Activated CD8-positive, alpha-beta T cell treated with anti-CD3 and anti-CD28 coated beads for 36 hours (primary cell): ENCODE measurements at regions not wholly inside any gene's neighbourhood (a gene's known extent, or its start where the extent isn't known, plus 50 kb on each side); places are given as distances from the start of the nearest gene placed in this dataset.
"Not testable (repeated sequence)": the region's sequence is repeated elsewhere in the genome, so short reads cannot be mapped to it uniquely, and the experiment has no call there.

Experiments used
- ATAC-seq: fragments of 200-7000 bp; cut with Tn5 transposase; one replicate; pipeline ENCODE4 v1.10.0; 2021; ENCODE audit warnings: mild to moderate bottlenecking, moderate library complexity
- CTCF ChIA-PET: fragments of 350-600 bp; sonication (Branson Sonifier 250); formaldehyde crosslinking; loops from one replicate; lab custom pipeline; 2021; ENCODE audit warnings: antibody characterized with exemption; lab: Charles Lee
- POLR2A ChIA-PET: fragments of 350-600 bp; sonication (Branson Sonifier 250); formaldehyde crosslinking; loops from one replicate; lab custom pipeline; 2021; ENCODE audit warnings: antibody characterized with exemption; lab: Charles Lee
- DNase-seq: peaks from one replicate; pipeline ENCODE4 v3.0.0-alpha.2; 2020
- H3K27ac Mint-ChIP-seq: one replicate; pipeline ENCODE4 v1.8.0; 2021; ENCODE audit warnings: mild to moderate bottlenecking, mixed read lengths
- H3K27me3 Mint-ChIP-seq: one replicate; pipeline ENCODE4 v1.8.0; 2021; ENCODE audit warnings: mixed read lengths
- H3K36me3 Mint-ChIP-seq: one replicate; pipeline ENCODE4 v1.8.0; 2021; ENCODE audit warnings: low read depth, mixed read lengths
- H3K4me1 Mint-ChIP-seq: one replicate; pipeline ENCODE4 v1.8.0; 2021; ENCODE audit warnings: low read depth, mixed read lengths
- H3K4me3 Mint-ChIP-seq: one replicate; pipeline ENCODE4 v1.8.0; 2021; ENCODE audit warnings: mild to moderate bottlenecking, moderate library complexity, mixed read lengths
- H3K9me3 Mint-ChIP-seq: one replicate; pipeline ENCODE4 v1.8.0; 2021; ENCODE audit warnings: mixed read lengths
- intact Hi-C: fragments of 100-400 bp; cut with micrococcal nuclease; formaldehyde crosslinking; loops from one replicate; pipeline ENCODE4 v1.10.0; 2022
- TF ChIP-seq, protein P1 (sequence below): fragments of 200-600 bp; IDR thresholded peaks from one replicate; pipeline ENCODE4 v1.8.0; 2022; ENCODE audit warnings: antibody characterized with exemption, mild to moderate bottlenecking

GRCh38 chr7:68067845-68068244 is 1071.2 kb downstream of the TYW1 start:
- no peak overlapping the region for H3K4me3 Mint-ChIP-seq
- peaks cover 3% of the 10 kb centered on the region for H3K9me3 Mint-ChIP-seq
- H3K27me3 Mint-ChIP-seq: no peaks in the 10 kb centered on the region
- TF ChIP-seq, protein P1, sequence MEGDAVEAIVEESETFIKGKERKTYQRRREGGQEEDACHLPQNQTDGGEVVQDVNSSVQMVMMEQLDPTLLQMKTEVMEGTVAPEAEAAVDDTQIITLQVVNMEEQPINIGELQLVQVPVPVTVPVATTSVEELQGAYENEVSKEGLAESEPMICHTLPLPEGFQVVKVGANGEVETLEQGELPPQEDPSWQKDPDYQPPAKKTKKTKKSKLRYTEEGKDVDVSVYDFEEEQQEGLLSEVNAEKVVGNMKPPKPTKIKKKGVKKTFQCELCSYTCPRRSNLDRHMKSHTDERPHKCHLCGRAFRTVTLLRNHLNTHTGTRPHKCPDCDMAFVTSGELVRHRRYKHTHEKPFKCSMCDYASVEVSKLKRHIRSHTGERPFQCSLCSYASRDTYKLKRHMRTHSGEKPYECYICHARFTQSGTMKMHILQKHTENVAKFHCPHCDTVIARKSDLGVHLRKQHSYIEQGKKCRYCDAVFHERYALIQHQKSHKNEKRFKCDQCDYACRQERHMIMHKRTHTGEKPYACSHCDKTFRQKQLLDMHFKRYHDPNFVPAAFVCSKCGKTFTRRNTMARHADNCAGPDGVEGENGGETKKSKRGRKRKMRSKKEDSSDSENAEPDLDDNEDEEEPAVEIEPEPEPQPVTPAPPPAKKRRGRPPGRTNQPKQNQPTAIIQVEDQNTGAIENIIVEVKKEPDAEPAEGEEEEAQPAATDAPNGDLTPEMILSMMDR: no peak
- ChIA-PET CTCF (no interaction called here), POLR2A (no interaction called here)
- H3K27ac Mint-ChIP-seq: no peak overlapping the region
- no peak for DNase-seq
- no peak for ATAC-seq
- intact Hi-C loops: no loop called here
- no peaks in the 10 kb centered on the region for H3K36me3 Mint-ChIP-seq
- no peaks in the 10 kb centered on the region for H3K4me1 Mint-ChIP-seq

GRCh38 chr7:68070992-68071391 is 1074.4 kb downstream of the TYW1 start:
- Mint-ChIP-seq H3K27ac (no peak overlapping the region), H3K27me3 (no peaks in the 10 kb centered on the region), H3K9me3 (peaks cover 7% of the 10 kb centered on the region), H3K4me1 (no peaks in the 10 kb centered on the region), H3K36me3 (no peaks in the 10 kb centered on the region), H3K4me3 (no peak overlapping the region)
- CTCF ChIA-PET: no interaction called here
- TF ChIP-seq, protein P1: no peak
- DNase-seq (no peak), ATAC-seq (no peak)
- POLR2A ChIA-PET: no interaction called here
- intact Hi-C loops: no loop called here

DNA sequence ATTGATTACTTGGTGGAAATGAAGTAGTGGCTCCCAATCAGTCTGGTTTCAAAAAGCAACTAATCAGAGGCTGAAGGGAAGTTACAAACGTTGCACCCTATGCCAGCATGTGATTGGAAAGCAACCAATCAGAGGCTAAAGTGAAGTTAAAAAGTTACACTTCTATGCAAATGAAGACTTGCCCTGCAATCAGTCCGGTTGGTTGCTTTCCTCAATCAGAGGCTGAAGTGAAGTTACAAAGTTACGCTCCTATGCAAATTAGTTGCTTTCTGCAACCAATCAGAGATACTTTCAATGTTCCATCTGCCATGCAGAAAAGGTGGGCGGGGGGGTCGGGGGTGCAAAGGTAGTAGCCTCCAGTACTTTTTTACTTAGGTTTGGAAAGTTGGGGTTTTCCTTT is 1077.1 kb downstream of the TYW1 start:
- no peaks in the 10 kb centered on the region for H3K27me3 Mint-ChIP-seq
- H3K36me3 Mint-ChIP-seq: no peaks in the 10 kb centered on the region
- no peak for DNase-seq
- TF ChIP-seq, protein P1: no peak
- no peak overlapping the region for H3K4me3 Mint-ChIP-seq
- H3K27ac Mint-ChIP-seq: no peak overlapping the region
- no peak for ATAC-seq
- peaks cover 8% of the 10 kb centered on the region for H3K9me3 Mint-ChIP-seq
- no peaks in the 10 kb centered on the region for H3K4me1 Mint-ChIP-seq
- ChIA-PET CTCF (no interaction called here), POLR2A (no interaction called here)
- intact Hi-C loops: no loop called here

GRCh38 chr7:68074242-68074641 is 1077.6 kb downstream of the TYW1 start:
- peaks cover 8% of the 10 kb centered on the region for H3K9me3 Mint-ChIP-seq
- ATAC-seq (no peak), DNase-seq (no peak)
- intact Hi-C loops: no loop called here
- H3K4me3 Mint-ChIP-seq: no peak overlapping the region
- POLR2A ChIA-PET: no interaction called here
- no peaks in the 10 kb centered on the region for H3K4me1 Mint-ChIP-seq
- H3K27ac Mint-ChIP-seq: no peak overlapping the region
- no peaks in the 10 kb centered on the region for H3K36me3 Mint-ChIP-seq
- H3K27me3 Mint-ChIP-seq: no peaks in the 10 kb centered on the region
- TF ChIP-seq, protein P1: no peak
- CTCF ChIA-PET: no interaction called here

DNA sequence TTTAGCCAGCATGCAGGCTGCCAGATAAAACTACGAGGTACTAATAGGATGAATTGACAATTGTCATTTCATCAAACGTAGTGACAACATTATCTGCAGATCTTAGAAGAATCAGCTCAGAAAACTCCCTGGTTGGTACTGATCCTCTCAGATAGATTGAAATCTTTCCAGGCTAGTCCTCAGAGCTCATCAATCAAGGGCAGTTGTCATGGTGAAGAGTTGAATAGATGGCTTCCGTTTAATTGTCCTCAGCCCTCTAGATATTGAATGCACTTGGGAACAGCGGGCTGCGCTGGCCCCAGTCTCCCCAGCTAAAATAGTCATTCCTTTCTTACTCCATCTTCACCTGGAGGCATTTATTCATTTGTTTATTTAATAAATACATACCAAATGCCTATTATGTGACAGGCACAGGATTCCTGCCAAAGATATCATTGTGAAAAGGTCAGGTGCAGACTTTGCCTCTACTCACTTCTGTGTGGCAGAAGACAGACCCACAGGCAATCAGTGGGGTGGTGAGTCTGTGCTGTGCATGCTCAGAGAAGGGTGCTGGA is 1081.6 kb downstream of the TYW1 start:
- TF ChIP-seq, protein P1: no peak
- intact Hi-C loops: no loop called here
- ChIA-PET CTCF (no interaction called here), POLR2A (no interaction called here)
- ATAC-seq: no peak
- H3K27ac Mint-ChIP-seq: no peak overlapping the region
- no peak overlapping the region for H3K4me3 Mint-ChIP-seq
- H3K36me3 Mint-ChIP-seq: peaks cover 2% of the 10 kb centered on the region
- no peak for DNase-seq
- H3K4me1 Mint-ChIP-seq: no peaks in the 10 kb centered on the region
- H3K27me3 Mint-ChIP-seq: no peaks in the 10 kb centered on the region
- H3K9me3 Mint-ChIP-seq: peaks cover 16% of the 10 kb centered on the region

DNA sequence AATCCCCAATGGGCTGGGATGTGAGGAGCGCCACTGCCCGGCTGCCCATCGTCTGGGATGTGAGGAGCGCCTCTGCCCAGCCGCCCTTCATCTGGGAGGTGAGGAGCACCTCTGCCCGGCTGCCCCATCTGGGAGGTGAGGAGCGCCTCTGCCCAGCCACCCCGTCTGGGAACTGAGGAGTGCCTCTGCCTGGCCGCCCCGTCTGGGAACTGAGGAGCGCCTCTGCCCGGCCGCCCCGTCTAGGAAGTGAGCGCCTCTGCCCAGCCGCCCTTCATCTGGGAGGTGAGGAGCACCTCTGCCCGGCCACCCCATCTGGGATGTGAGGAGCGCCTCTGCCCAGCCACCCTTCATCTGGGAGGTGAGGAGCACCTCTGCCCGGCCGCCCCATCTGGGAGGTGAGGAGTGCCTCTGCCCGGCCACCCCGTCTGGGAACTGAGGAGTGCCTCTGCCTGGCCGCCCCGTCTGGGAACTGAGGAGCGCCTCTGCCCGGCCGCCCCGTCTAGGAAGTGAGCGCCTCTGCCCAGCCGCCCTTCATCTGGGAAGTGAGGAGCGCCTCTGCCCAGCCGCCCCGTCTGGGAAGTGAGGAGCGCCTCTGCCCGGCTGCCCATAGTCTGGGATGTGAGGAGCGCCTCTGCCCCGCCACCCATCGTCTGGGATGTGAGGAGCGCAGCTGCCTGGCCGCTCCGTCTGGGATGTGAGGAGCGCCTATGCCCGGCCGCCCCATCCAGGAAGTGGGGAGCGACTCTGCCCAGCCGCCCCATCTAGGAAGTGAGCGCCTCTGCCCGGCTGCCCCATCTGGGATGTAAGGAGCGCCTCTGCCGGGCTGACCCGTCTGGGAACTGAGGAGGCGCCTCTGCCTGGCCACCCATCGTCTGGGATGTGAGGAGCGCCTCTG is 1085.7 kb downstream of the TYW1 start:
- H3K9me3 Mint-ChIP-seq: peaks cover 21% of the 10 kb centered on the region
- H3K36me3 Mint-ChIP-seq, intact Hi-C loops, H3K4me3 Mint-ChIP-seq, H3K27me3 Mint-ChIP-seq, CTCF ChIA-PET, H3K27ac Mint-ChIP-seq, ATAC-seq, POLR2A ChIA-PET, DNase-seq, H3K4me1 Mint-ChIP-seq: not testable (repeated sequence)

DNA sequence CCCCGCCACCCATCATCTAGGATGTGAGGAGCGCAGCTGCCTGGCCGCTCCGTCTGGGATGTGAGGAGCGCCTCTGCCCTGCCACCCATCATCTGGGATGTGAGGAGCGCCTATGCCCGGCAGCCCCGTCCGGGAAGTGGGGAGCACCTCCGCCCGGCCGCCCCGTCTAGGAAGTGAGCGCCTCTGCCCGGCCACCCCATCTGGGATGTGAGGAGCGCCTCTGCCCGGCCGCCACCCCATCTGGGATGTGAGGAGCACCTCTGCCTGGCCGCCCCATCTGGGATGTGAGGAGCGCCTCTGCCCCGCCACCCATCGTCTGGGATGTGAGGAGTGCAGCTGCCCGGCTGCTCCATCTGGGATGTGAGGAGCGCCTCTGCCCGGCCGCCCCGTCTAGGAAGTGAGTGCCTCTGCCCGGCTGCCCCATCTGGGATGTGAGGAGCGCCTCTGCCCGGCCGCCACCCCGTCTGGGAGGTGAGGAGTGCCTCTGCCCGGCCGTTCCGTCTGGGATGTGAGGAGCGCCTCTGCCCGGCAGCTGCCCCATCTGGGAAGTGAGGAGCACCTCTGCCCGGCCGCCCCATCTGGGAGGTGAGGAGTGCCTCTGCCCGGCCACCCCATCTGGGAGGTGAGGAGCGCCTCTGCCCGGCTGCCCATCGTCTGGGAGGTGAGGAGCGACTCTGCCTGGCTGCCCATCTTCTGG is 1086.5 kb downstream of the TYW1 start:
- peaks cover 20% of the 10 kb centered on the region for H3K9me3 Mint-ChIP-seq
- H3K4me3 Mint-ChIP-seq, H3K36me3 Mint-ChIP-seq, H3K27me3 Mint-ChIP-seq, ATAC-seq, intact Hi-C loops, H3K27ac Mint-ChIP-seq, DNase-seq, CTCF ChIA-PET, H3K4me1 Mint-ChIP-seq: not testable (repeated sequence)
- POLR2A ChIA-PET: interaction anchor here (0.6 kb wide), 1 partner anchor 10 kb away, joined by 3 read pairs; no protein-coding TSS in a partner anchor
